WERI-Rb-1 (cell line): ENCODE measurements at regions not wholly inside any gene's neighbourhood (a gene's known extent, or its start where the extent isn't known, plus 50 kb on each side); places are given as distances from the start of the nearest gene placed in this dataset.
"Not testable (repeated sequence)": the region's sequence is repeated elsewhere in the genome, so short reads cannot be mapped to it uniquely, and the experiment has no call there.

Experiments
- DNase-seq: peaks from one replicate; pipeline ENCODE4 v3.0.0-alpha.2; 2020
- H3K27ac ChIP-seq: fragments of 250-450 bp; sonication (Bioruptor Pico); 2 replicates; pipeline ENCODE4 v1.5.1; 2020; ENCODE audit warnings: mild to moderate bottlenecking, moderate library complexity
- H3K27me3 ChIP-seq: fragments of 250-450 bp; sonication (Bioruptor Pico); 2 replicates; pipeline ENCODE4 v1.5.1; 2021; ENCODE audit warnings: mild to moderate bottlenecking, low read depth, moderate library complexity; ENCODE audit not compliant: insufficient read depth, severe bottlenecking
- H3K36me3 ChIP-seq: fragments of 250-450 bp; sonication (Bioruptor Pico); 2 replicates; pipeline ENCODE4 v1.5.1; 2020; ENCODE audit warnings: mild to moderate bottlenecking, moderate library complexity
- H3K4me3 ChIP-seq: 2 replicates; pipeline ENCODE4 v1.5.1; 2011; ENCODE audit warnings: low read depth, mild to moderate bottlenecking, control low read depth, low read length
- H3K9me3 ChIP-seq: fragments of 250-450 bp; sonication (Bioruptor Pico); 2 replicates; pipeline ENCODE4 v1.5.1; 2021; ENCODE audit warnings: mild to moderate bottlenecking, moderate library complexity; ENCODE audit not compliant: severe bottlenecking
- CTCF ChIP-seq: IDR thresholded peaks from 2 replicates; pipeline ENCODE4 v1.5.1; 2011; ENCODE audit warnings: low read depth, mild to moderate bottlenecking, control low read depth, inconsistent platforms, low read length

- Histone ChIP-seq H3K27ac (no peak overlapping the region), H3K9me3 (no peaks in the 10 kb centered on the region), H3K36me3 (no peaks in the 10 kb centered on the region), H3K27me3 (no peaks in the 10 kb centered on the region), H3K4me3 (no peak overlapping the region)
- no peak for DNase-seq
- TF ChIP-seq CTCF = no peak
Observed at GRCh38 chr11:93054881-93055280, 85.4 kb downstream of the MTNR1B start.

- H3K27ac ChIP-seq = no peak overlapping the region
- no peak for TF ChIP-seq CTCF
- H3K9me3 ChIP-seq = no peaks in the 10 kb centered on the region
- no peak for DNase-seq
- no peaks in the 10 kb centered on the region for H3K36me3 ChIP-seq
- H3K27me3 ChIP-seq = no peaks in the 10 kb centered on the region
- H3K4me3 ChIP-seq = no peak overlapping the region
Observed at GRCh38 chr11:93059117-93059957, 89.9 kb downstream of the MTNR1B start.

- no peak for DNase-seq
- H3K27me3 ChIP-seq = no peaks in the 10 kb centered on the region
- H3K4me3 ChIP-seq = no peak overlapping the region
- no peak for TF ChIP-seq CTCF
- H3K27ac ChIP-seq = no peak overlapping the region
- no peaks in the 10 kb centered on the region for H3K9me3 ChIP-seq
- H3K36me3 ChIP-seq = no peaks in the 10 kb centered on the region
Observed at GRCh38 chr11:93063086-93063485, 93.6 kb downstream of the MTNR1B start.

GRCh38 chr11:93065074-93065674 is 95.7 kb downstream of the MTNR1B start:
- H3K36me3 ChIP-seq, H3K27me3 ChIP-seq, H3K27ac ChIP-seq, H3K4me3 ChIP-seq, H3K9me3 ChIP-seq: not testable (repeated sequence)
- peak; percentile 44 for TF ChIP-seq CTCF
- DNase-seq = peak; percentile 39

GRCh38 chr11:93067881-93068390 is 98.5 kb downstream of the MTNR1B start:
- no peaks in the 10 kb centered on the region for H3K27me3 ChIP-seq
- no peak overlapping the region for H3K27ac ChIP-seq
- H3K4me3 ChIP-seq = no peak overlapping the region
- H3K36me3 ChIP-seq = no peaks in the 10 kb centered on the region
- no peak for DNase-seq
- no peak for TF ChIP-seq CTCF
- no peaks in the 10 kb centered on the region for H3K9me3 ChIP-seq
